HG03439 (cell line): ENCODE measurements at regions not wholly inside any gene's neighbourhood (a gene's known extent, or its start where the extent isn't known, plus 50 kb on each side); places are given as distances from the start of the nearest gene placed in this dataset.

ENCODE experiments used
- ATAC-seq: cut with Tn5 transposase; IDR thresholded peaks from one replicate; pipeline ENCODE4 v1.9.1; 2021; ENCODE audit warnings: mild to moderate bottlenecking, moderate library complexity; ENCODE audit not compliant: unreplicated experiment

DNA sequence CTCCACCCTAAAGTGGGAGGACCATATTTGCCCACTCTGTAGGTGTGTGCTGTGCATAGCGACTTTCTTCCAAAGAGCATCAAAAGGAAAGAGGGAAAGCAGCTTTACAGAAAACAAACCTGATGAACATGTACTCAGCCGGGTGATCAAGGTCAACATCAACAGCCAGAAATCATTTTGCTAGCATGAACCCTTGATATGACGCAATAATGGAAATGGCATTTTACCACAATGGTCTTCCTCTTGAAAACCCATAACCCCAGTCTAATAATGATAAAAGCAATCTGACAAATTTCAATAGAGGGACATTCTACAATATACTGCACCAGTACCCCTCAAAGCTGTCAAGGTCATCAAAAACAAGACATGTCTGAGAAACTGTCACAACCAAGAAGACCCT is 350.2 kb downstream of the FBXO15 start:
- no peak for ATAC-seq

DNA sequence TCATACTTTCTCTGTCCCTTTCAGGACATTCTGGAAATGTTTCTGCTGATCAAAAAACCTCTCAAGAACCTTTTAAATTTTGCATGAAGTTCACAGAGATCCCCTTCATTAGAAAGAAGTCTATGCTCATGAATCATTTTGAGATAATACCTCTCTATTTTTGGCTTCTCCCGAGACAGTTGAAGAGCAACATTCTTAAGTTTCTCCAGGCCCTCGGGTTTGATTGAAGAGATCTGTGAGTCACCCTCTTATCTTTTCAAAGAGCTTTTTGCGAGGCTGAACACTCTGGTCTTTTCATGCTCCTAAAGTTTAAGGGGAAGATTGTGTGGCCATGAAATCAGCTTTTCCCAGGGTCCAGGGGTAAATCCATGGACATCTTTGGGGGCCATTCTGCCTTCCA is 354.2 kb downstream of the FBXO15 start:
- ATAC-seq: no peak

DNA sequence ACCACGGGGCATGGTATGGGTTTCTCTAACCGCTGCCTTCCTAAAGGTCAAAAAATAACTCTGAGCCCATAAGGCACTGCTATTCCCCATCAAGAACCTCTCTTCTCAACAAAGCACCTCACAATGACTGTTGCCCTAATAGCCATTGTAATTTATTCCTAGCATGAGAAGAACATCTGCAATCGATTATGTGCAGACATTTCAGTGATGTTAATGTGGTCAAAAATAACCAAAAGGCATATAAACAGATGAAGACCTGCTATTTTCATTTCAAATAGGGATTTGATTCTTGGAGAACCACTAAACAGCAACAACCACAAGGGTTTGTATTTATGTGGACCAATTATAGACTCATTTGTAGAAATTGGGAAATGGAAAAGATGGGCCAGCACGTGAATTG is 356.6 kb downstream of the FBXO15 start:
- ATAC-seq: no peak

DNA sequence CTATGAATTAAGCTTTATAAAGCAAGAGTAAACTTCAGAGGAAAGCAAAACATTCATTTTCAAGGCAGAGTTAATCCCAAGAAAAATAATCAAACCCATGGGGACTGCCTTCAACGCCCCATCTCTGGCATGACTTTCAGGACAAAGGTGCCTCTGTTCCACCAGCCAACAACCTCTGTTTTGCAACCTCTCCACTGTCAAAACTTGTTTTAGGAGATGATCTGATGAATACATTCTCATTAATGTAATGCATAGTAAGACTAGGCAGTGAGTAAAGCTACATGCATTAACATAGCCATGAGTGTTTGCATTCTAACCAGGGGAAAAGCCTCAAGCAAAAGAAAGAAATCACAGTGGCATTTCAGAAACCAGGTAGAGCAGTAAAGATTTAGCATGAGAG is 357.0 kb downstream of the FBXO15 start:
- no peak for ATAC-seq

DNA sequence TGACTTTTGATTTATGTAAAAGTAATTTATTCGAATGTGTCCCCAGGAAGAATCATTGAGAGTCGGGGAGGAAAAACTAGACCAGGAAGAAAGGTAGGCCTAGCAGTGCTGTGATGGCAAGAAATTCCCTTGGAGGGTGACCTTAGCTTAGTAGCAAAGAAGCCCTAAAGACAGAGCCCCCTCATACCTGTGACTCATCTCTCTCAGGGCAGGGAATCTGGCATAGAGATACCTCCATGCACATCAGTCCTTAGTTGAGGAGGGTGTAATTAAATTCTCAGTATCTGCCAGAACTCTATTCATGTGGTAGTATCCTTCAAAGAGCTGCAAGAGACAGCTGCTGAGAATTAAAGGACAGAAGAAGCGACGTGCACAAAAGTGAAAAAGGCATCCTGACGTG is 360.3 kb downstream of the FBXO15 start:
- no peak for ATAC-seq

DNA sequence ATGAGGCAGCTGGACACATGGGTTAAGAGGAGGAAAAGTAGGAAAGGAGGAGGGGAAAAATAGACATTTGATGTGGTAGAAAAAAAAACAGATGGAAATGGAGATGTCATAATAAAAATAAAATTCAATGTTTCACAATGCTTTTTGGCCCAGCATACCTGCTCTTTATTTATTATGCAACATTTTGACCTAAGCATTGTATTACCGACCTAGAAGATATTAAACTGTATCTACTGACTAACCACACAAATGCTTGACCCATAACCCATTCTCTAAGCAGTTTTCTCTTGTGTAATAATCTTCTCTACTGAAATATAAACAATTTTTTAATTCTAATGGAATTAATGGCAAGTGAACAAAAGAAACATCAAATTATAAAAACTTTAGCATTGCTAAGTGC is 362.3 kb downstream of the FBXO15 start:
- no peak for ATAC-seq

DNA sequence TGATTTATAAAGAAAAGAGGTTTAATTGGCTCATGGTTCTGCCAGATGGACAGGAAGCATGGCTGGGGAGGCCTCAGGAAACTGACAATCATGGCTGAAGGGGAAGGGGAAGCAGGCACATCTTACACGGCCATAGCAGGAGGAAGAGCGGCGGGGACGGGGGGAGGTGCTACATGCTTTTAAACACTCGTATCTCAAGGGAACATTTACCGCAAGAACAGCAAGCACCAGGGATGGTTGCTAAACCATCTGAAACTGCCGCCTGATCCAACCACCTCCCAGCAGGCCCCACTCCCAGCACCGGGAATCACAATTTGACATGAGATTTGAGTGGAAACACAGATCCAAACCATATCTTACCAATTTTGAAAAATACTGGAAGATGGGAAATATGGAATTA is 362.8 kb downstream of the FBXO15 start:
- ATAC-seq: no peak

DNA sequence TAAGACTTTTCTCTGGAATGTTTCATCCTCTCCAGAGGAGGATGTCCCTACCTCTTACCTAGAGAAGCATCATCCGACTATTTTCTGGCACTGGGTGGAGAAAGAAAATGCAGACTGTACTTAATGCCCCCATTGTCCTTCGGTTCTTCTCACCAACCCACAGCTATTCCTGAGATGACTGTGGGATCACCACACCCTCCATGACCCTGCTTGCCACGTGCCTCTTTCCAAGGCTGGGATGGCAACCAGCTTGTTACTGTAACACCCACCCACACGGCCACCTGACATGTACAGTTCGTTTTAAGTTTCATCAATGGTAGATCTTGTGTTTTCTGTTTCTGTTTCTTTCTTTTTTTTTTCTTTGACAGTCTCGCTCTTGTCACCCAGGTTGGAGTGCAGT is 365.2 kb downstream of the FBXO15 start:
- ATAC-seq: no peak

DNA sequence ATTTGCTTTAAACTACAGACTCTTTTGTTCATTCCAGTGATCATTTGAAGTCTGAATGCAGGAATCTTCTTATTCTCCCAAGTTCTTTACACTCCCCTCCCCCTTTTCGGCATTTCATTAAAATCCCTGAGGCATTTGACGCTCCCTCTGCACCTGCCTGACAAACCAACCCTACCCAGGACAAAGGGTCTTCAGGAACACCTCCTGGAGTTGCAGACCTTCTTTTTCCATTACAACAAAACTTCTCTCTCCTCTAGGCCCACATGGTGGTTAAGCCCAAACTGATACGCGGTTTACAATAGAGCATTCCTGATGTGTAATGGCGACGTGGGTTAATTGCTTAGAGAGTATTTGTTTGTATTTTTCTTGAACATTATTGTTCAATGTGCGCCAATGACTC is 367.4 kb downstream of the FBXO15 start:
- ATAC-seq: no peak

DNA sequence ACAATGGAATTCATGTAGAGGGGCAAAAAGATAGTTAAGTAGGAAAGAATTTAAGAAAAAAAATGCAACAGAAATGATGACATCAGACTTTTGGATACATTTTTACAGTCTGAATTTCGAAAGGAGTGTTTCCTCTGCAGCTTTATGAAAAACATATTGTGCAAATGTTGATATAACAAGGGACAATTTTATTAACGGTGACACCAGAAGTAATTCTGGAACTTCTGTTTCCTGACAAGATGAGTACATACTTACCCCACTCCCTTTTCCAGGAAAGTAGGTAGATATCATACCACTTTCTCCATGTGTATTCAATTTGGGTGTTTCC is 369.6 kb downstream of the FBXO15 start:
- no peak for ATAC-seq

DNA sequence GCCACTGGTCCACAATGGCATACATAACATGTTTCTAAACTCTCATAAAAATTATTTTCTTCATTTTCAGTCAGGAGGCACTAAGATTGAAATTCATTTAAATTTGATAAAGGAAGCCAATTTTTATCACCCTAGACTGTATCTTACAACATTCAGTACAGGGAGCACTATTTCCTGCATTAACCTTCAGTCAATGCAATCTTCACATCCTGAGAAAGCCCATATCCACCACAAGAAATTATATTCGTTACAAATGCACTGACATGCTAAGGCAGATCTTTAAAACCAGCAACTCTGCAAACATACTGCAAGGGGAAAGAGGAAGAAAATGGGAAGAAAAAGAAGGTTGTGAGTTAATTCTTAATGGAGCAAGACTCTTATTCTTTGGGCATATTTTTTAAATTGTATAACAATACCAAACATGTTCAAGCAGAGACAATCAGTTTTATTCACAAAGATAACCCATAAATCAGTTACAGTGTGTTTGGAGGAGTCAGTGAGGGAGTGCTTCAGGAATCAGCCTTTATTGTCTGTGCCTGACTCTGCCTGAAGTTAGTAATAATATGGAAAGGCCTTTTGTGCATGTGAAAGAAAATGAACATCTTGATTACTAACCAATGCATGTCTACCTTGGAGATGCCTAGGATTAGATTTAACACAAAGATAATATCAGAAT is 370.1 kb downstream of the FBXO15 start:
- no peak for ATAC-seq

DNA sequence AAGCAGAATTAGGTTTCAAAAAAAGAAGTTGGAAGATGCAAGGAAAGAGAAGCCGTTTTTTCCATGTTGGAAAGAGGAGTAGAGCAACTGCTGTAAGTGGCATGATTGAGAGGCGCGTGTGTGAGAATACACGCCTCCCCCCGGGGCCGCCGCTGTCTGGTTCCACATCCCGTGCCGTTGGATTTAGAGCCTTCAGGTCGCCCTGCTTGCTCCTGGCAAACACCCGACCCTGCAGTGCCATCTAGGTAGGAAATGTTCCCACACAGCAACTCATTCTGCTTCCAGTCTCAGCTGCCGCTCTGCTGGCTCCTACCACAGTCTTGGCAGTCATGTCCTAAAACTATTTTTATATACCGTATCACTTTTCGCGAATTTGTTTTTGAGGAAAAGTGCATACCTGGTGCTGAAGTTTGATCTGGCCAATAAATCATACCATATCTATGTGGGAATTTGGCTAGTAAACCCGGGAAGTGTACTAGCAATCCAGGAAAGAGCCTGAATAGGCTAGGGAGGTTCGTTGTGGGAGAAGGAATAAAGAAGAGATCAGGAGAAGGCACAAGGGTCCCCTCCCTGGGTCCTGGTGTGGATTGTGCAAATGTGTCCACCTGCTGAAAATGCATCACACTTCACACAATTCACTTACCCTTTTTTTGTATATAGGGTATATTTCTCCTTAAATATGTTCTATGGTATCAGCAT is 372.7 kb downstream of the FBXO15 start:
- no peak for ATAC-seq

DNA sequence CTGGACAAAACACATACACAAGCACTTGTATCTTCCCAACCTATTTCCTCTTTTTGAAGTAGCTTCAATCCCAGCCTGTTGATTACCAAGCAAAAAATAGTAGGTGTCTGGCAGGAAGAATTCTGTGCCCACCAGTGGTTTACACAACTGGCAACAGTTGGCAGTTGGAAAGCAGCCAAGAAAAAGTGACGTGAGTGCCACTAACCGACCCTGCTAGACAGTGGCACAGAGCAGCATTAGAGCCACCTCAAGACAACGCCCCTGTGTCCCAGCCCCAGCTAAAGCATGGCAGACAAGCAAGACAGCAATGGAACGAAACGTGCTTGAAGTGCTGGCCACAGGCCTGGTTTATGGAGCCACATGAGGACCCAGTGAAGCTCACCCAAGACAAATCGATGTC is 379.6 kb downstream of the FBXO15 start:
- no peak for ATAC-seq

DNA sequence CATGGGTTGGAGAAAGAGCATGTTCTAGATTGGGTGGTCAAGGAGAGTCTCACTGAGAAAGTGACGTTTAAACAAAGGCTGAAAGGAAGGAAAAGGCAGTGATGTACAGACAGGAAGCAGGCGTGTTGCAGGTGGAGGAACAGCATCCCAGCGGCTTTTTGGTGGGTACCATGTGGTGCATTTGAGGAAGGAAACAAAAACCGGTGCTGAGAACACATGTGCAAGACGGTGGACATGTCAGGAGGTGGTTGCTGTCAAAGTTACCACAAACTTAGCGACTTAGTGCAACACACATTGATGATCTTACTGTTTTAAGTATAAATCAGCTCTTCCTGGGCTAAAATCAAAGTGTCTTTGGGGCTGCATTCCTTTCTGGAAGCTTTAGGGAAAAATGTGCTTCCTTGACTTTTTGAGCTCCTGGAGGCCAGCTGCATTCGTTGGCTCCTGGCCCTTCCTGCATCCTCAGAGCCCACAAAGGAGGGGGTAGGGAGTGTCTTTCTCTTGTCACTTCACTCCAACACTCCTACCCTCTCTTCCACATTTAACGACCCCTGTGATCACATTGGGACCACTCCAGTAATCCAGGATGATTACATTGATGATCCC is 380.6 kb downstream of the FBXO15 start:
- ATAC-seq: no peak

DNA sequence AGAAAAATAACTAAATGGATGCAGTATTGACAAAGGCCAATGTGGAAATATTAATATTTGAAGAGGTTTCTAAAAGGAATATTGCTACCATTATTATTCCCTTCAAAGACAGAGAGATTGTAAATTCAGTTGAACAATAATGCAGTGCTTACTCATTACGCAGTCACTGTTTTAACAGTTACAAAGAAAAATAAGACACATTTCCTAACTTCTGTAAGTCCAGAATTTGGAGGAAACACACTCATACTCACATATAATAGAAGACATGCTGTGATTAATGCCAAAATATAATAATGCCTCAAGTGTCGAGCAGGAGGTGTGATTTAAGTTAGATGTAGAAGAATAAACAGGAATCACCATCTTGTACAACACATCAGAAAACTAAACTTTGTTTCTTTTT is 389.2 kb downstream of the FBXO15 start:
- no peak for ATAC-seq

DNA sequence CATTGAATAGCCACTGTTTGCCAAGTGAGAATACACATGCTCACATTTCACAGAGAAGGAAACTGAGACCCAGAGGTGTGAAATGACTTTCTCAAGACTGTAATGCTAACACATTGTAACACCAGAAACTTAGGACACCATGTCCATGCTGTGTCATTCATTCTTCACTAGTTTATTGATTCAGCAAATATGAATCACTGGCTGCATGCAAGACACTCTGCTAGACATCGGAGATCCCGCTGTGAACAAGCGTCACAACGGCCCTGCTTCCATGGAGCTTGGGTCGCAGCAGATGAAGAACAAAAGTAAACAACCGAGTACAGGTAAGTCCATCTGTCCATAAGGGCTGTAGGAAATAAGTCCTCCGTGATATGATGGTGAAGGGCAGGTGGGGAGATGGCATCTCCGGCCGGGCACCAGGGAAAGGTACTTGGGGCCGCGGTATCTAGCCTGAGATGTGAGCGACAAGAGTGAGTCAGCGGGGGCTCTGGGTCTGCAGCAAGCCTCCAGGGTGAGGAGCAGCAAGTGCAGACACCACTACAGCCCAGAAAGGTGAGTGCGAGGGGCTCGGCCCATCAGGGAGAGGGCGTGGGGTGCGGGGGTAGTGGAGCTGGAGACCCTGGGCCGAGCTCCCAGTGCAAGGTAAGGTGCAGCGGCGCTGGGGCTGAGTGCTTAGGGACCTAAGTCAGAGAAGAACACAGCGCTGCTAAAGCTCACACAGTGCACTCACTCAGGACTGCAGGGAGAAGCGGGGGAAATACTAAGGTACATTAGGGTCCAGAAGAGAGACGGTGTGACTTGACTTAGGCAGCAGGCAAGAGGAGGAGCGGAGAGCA is 391.2 kb downstream of the FBXO15 start:
- ATAC-seq: no peak

DNA sequence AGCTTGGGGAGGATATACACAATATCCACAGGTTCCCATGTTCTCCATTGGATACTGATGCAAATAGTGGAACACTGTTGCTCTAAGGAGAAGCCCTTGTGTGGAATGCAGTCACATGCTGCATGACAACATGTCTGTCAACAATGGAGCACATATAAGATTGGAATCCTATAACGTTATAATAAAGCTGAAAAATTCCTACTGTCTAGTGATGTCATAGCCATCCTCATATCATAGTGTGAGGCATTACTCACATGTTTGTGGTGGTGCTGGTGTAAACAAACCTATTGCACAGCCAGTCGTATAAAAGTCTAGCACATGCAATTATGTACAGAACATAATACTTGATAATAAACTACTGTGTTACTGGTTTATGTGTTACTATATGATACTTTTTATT is 394.7 kb downstream of the FBXO15 start:
- ATAC-seq: no peak

DNA sequence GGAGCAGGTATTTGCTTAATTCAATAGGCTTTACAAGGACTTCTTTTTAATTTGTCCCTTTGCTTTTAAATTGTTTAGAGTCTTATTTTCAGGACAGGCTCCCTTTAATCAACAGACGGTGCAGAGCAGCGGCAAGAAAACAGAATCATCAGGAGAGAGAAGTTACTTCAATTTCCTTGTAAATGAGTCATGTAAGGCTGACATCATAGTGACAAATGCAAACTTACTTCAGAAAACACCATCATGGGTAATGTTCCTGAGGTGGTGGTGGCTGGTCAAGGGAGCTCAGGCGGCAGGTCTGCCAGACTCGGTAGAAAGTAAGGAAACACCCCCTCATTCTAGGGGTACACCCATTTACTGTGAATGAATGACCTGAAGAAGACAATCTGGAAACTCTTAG is 395.1 kb downstream of the FBXO15 start:
- no peak for ATAC-seq

DNA sequence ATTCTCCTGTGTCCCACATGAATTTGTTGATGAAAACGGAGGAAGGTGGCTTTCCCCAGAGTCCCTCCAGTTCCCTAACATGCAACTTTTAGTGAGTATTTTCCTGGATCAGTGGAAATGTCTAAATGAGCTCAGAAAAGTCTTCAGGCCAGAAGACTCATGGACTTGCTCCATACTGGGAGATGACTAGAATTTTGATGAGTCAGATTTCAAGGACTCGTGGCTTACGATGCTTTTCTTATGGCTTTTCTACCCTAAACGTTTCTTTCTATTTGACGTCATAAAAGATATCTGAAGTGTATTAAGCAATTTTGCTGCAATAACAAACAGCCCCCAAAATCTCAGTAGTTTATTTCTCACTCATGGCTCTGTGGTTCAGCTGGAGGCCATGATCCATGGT is 397.6 kb downstream of the FBXO15 start:
- no peak for ATAC-seq

DNA sequence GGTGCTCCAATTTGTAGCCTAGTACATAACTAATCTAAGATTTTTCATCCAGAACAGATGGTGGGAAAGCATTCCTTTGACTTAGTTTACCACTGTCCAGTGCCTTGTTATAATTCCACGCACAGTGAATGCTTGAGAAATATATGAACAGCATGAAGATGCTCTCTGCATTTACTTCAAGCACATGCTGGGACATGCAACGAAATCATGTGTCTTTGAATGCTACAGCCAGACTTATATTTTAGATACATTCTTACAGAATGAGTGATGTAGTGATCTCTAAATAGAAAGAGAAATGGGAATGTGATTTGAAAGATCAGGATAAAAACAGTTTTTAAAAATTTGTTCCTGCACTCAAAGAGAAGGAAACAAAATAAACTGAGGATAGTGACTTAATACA is 398.3 kb downstream of the FBXO15 start:
- no peak for ATAC-seq

DNA sequence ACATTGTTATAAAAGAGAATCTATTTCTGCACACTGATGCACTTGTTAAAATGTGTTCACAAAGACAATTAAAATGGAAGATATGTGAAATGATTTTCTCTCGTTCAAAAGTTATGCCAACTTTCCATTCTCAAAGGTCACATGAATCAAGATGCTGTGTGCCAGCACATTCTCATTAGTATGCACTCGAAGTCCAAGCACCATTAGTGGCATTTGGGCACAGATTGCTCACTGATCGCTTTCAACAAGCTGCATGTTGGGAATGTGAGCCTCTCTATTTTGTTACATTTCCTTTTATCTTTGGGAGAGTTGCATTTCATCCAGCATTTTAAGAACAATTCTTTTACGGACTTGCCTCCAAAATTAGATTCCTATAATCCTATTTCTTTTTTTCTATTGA is 398.9 kb downstream of the FBXO15 start:
- ATAC-seq: no peak

DNA sequence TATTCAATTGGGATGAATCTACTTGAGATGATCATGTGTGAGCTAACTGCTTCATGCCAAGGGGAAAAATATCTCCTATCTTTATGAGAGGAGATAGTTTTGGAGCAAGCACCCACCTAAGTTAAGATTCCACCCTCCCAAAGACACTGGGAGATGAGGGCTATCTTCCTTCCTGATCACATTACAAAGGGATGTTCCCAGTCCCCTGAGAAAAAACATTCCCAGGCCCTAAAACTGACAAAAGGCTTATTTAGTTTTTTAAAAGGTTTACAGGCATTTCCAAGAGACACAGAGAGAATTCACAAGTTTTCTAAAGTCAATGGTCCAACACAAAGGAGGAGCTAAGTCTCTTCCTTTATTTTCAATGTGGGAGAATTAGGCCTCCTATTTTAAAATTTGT is 401.5 kb downstream of the FBXO15 start:
- ATAC-seq: no peak
